Left renal cortex interstitium (tissue), 4 donors: ENCODE measurements at regions not wholly inside any gene's neighbourhood (a gene's known extent, or its start where the extent isn't known, plus 50 kb on each side); places are given as distances from the start of the nearest gene placed in this dataset.
"Not testable (repeated sequence)": the region's sequence is repeated elsewhere in the genome, so short reads cannot be mapped to it uniquely, and the experiment has no call there.

ENCODE experiments used
- DNase-seq, 4 donors: peaks; one replicate each; pipeline ENCODE4 v3.0.0-alpha.2; 2013; ENCODE audit warnings: low read depth in 4 of 4, low spot score in 2 of 4, missing footprints in 1 of 4

GRCh38 chr1:38677756-38678155 lies 181.8 kb downstream of the RRAGC start:
- DNase-seq = no peak

DNA sequence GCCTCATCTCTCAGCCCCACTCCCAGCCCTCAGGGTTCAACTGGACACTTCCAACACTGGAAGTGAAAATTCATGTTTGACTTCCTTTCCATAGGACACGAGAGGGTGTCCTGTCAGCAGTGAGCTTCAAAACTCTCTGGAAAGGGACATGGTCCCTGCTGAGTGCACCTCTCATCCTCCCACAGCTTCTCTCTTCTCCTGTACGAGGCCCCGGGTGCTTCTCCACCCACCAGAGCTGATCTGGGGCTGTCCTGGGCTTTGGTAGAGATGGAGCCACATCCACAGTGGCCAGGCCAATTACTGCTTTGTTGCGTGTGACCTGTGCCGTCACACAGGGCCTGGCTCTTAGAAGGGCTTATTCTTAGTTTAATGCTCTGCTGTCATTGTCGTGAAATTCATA lies 182.3 kb downstream of the RRAGC start:
- DNase-seq = no peak

GRCh38 chr1:38672692-38673091 lies 186.9 kb downstream of the RRAGC start:
- no peak for DNase-seq

DNA sequence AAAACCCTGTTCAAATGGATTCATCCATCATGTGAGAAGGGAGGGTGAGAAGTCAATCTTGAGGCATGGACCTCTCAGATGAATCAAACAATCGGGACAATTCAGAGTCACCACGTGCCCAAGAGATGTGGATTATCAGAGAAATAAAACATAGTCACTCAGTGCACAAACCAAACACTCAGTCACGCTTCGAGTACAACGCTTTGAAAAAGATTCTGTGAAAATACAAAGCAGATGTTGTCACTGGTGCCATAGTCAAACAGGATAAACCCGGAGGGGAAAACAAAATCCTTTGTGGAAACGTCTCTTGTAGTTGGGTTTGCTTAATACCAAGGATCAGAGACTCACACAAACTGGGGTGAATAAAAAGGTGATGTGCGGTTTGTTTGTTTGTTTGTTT lies 188.4 kb downstream of the RRAGC start:
- no peak for DNase-seq

GRCh38 chr1:38670544-38671122 lies 188.9 kb downstream of the RRAGC start:
- DNase-seq = no peak

- DNase-seq = no peak
Observed at GRCh38 chr1:38667626-38668025, 191.9 kb downstream of the RRAGC start.

GRCh38 chr1:38662126-38662525 lies 197.4 kb downstream of the RRAGC start:
- no peak for DNase-seq

- DNase-seq = no peak
Observed at GRCh38 chr1:38658883-38659282, 200.7 kb downstream of the RRAGC start.

DNA sequence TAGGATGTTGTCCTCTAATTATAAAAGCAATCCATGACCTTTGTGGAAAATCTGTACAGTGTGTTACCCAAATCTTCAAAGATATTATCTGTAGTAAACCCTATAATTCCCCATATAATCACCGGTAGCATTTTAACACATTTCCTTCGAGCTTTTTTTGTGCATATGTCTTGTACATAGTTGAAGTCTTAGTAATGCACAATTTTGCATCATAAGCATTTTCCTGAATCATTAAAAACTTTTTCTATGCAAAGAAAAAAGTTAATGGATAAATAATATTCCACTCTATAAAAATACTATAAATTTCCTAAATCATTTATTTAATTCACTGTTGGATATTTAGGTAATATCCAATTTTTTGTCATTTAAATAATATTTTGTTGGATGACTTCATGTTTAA lies 201.7 kb downstream of the RRAGC start:
- no peak for DNase-seq

- no peak for DNase-seq
Observed at GRCh38 chr1:38657207-38657840, 202.2 kb downstream of the RRAGC start.

DNA sequence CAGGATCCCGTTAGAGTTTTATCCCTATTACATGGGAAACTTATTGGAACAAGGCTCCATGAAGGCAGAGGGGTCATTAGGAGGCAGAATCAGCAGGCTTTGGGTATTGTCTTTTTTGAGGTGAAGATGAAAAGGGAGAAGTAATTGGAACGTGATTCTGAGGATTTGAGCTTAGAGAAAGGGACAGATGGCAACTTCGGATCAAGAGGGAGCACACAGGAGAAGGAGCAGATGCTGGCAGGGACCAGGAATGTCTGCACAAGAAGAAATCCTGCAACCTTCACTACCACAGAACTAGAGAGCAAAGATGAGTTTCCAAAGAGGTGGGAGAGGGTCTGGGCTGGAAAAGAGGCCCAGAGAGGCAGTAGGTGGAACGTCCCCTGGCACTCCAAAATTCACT lies 202.8 kb downstream of the RRAGC start:
- DNase-seq = no peak

- no peak for DNase-seq
Observed at GRCh38 chr1:38652217-38652616, 207.4 kb downstream of the RRAGC start.

GRCh38 chr1:38651669-38652068 lies 207.9 kb downstream of the RRAGC start:
- DNase-seq = no peak

GRCh38 chr1:38648417-38648816 lies 211.2 kb downstream of the RRAGC start:
- DNase-seq = no peak

- not testable (repeated sequence) for DNase-seq
Observed at GRCh38 chr1:38647341-38647740, 212.2 kb downstream of the RRAGC start.

- DNase-seq = no peak
Observed at GRCh38 chr1:38644092-38644491, 215.5 kb downstream of the RRAGC start.

DNA sequence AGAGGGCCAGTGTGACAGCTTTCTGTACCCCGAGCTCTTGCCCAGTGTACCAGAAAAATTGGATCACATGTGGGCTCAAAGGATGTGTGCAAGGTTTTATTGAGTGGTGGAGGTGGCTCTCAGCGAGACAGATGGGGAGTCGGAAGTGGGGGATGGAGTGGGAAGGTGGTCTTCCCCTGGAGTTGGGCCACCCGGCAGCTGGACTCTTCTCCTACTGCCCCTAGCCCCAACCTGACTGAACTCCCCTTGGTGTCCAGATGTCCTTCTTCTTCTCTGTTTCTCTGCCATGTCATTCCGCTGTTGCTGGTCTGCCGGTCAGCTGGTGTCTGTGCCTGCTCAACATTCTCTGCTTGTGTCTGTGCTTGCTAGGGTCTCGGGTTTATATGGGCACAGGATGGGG lies 217.9 kb downstream of the RRAGC start:
- DNase-seq = no peak

DNA sequence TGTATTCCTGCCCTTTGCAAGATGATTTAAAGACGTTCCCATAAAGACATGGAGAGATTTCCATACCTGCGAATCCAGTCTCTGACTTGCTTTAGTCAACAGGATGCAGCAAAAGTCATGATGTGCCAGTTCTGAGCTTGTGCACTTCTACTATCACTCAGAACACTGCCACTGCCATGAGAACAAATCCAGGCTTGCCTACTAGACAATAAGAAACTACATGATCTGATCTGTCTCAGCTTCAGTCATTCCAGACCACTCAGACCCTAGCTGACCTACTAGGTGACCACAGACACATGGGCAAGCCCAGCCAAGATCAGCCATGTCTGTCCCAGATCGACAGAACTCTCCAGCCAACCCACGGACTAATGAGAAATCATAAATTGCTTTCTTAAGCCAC lies 219.2 kb downstream of the RRAGC start:
- DNase-seq = no peak

GRCh38 chr1:38628241-38628640 lies 231.3 kb downstream of the RRAGC start:
- DNase-seq = no peak

DNA sequence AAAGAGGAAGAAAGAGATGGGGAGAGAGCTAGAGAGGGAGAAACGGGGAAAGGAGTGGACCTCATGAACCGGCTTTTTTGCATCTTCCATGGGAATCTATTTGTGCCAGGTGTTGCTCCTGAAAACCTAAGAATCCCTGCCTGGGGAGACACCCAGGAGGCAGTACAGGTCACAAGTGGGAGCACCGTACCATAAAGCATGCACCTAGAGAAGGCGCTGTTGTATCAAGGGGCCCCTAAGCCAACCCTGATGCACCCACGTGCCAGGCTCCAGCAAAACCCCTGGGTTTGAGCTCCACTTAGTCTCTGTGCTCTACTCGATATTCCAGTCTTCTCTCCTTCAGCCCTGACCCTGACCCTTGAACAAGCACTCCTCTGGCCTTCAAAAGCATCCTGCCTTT lies 233.6 kb downstream of the RRAGC start:
- no peak for DNase-seq

- DNase-seq = no peak
Observed at GRCh38 chr1:38624336-38625039, 235.1 kb downstream of the RRAGC start.

GRCh38 chr1:38623529-38623928 lies 236.0 kb downstream of the RRAGC start:
- DNase-seq = no peak
